Left ventricle myocardium inferior (tissue), 1 donor: ENCODE measurements at regions not wholly inside any gene's neighbourhood (a gene's known extent, or its start where the extent isn't known, plus 50 kb on each side); places are given as distances from the start of the nearest gene placed in this dataset.
"Not testable (repeated sequence)": the region's sequence is repeated elsewhere in the genome, so short reads cannot be mapped to it uniquely, and the experiment has no call there.

Source experiments
- DNase-seq: peaks from one replicate; pipeline ENCODE4 v3.0.0-alpha.2; 2020
- H3K27ac ChIP-seq: fragments of 200-600 bp; replicated peaks from 2 replicates; pipeline ENCODE4 v1.8.0; 2021
- H3K27me3 ChIP-seq: fragments of 200-600 bp; 2 replicates; pipeline ENCODE4 v1.8.0; 2021; ENCODE audit warnings: low read depth
- H3K36me3 ChIP-seq: fragments of 200-600 bp; 2 replicates; pipeline ENCODE4 v1.8.0; 2021
- H3K4me1 ChIP-seq: fragments of 200-600 bp; 2 replicates; pipeline ENCODE4 v1.8.0; 2021
- H3K4me3 ChIP-seq: fragments of 200-600 bp; 2 replicates; pipeline ENCODE4 v1.8.0; 2021; ENCODE audit warnings: mild to moderate bottlenecking, moderate library complexity
- H3K9me3 ChIP-seq: fragments of 200-600 bp; replicated peaks from 2 replicates; pipeline ENCODE4 v1.8.0; 2021
- CTCF ChIP-seq: fragments of 200-600 bp; IDR thresholded peaks from 2 replicates; pipeline ENCODE4 v1.8.0; 2021; ENCODE audit warnings: antibody characterized with exemption, mild to moderate bottlenecking, borderline replicate concordance
- intact Hi-C: fragments of 100-400 bp; cut with micrococcal nuclease; formaldehyde crosslinking; loops from one replicate; pipeline ENCODE4 v1.11.0; 2022
- donor health status: DM: no; HTN: yes; CAD: no; lungs with severe emphysema.

- no peak for TF ChIP-seq CTCF
- DNase-seq, result no peak
- no peak overlapping the region for H3K27ac ChIP-seq
- H3K36me3 ChIP-seq, result no peaks in the 10 kb centered on the region
- intact Hi-C loops, result no loop called here
- peaks cover 7% of the 10 kb centered on the region for H3K27me3 ChIP-seq
- no peaks in the 10 kb centered on the region for H3K4me1 ChIP-seq
- H3K9me3 ChIP-seq, result no peaks in the 10 kb centered on the region
- H3K4me3 ChIP-seq, result no peak overlapping the region
Measured at GRCh38 chr6:16885411-16886160, 124.3 kb upstream of the ATXN1 start.

- Histone ChIP-seq H3K4me1 (no peaks in the 10 kb centered on the region), H3K27ac (no peak overlapping the region), H3K36me3 (no peaks in the 10 kb centered on the region), H3K9me3 (no peaks in the 10 kb centered on the region), H3K4me3 (no peak overlapping the region), H3K27me3 (peaks cover 7% of the 10 kb centered on the region)
- intact Hi-C loops, result no loop called here
- no peak for TF ChIP-seq CTCF
- no peak for DNase-seq
Measured at GRCh38 chr6:16884526-16884925, 123.3 kb upstream of the ATXN1 start.

GRCh38 chr6:16883414-16883813, 122.2 kb upstream of the ATXN1 start:
- H3K36me3 ChIP-seq, result no peaks in the 10 kb centered on the region
- intact Hi-C loops, result no loop called here
- H3K4me3 ChIP-seq, result no peak overlapping the region
- H3K27me3 ChIP-seq, result peaks cover 7% of the 10 kb centered on the region
- H3K9me3 ChIP-seq, result peaks cover 7% of the 10 kb centered on the region
- no peaks in the 10 kb centered on the region for H3K4me1 ChIP-seq
- TF ChIP-seq CTCF, result no peak
- no peak for DNase-seq
- no peak overlapping the region for H3K27ac ChIP-seq

- intact Hi-C loops, result no loop called here
- no peak overlapping the region for H3K27ac ChIP-seq
- no peak for TF ChIP-seq CTCF
Measured at GRCh38 chr6:16882230-16882629, 121.0 kb upstream of the ATXN1 start.

GRCh38 chr6:16876852-16877251, 115.6 kb upstream of the ATXN1 start:
- DNase-seq, H3K4me3 ChIP-seq, H3K36me3 ChIP-seq, H3K27me3 ChIP-seq, H3K27ac ChIP-seq, H3K4me1 ChIP-seq, intact Hi-C loops: not testable (repeated sequence)
- H3K9me3 ChIP-seq, result peaks cover 15% of the 10 kb centered on the region

More at GRCh38 chr6:16882230-16882629, 121.0 kb upstream of the ATXN1 start:
- peaks cover 7% of the 10 kb centered on the region for H3K27me3 ChIP-seq
- H3K4me3 ChIP-seq, result no peak overlapping the region
- no peak for DNase-seq
- H3K4me1 ChIP-seq, result no peaks in the 10 kb centered on the region
- H3K9me3 ChIP-seq, result peaks cover 11% of the 10 kb centered on the region
- no peaks in the 10 kb centered on the region for H3K36me3 ChIP-seq

GRCh38 chr6:16876201-16876600, 114.9 kb upstream of the ATXN1 start:
- no peak overlapping the region for H3K4me3 ChIP-seq
- no peak overlapping the region for H3K27ac ChIP-seq
- H3K9me3 ChIP-seq, result peaks cover 15% of the 10 kb centered on the region
- no peaks in the 10 kb centered on the region for H3K27me3 ChIP-seq
- no peak for TF ChIP-seq CTCF
- no peaks in the 10 kb centered on the region for H3K4me1 ChIP-seq
- intact Hi-C loops, result no loop called here
- DNase-seq, result no peak
- no peaks in the 10 kb centered on the region for H3K36me3 ChIP-seq
